C4-2B (cell line): ENCODE measurements at regions not wholly inside any gene's neighbourhood (a gene's known extent, or its start where the extent isn't known, plus 50 kb on each side); places are given as distances from the start of the nearest gene placed in this dataset.

Experiments
- CTCF ChIP-seq: fragments of 450-650 bp; conservative IDR thresholded peaks from 2 replicates; pipeline ENCODE4 v1.5.1; 2017; ENCODE audit warnings: mild to moderate bottlenecking
- ZFX ChIP-seq: fragments of 450-650 bp; IDR thresholded peaks from 2 replicates; pipeline ENCODE4 v1.6.1; 2017

GRCh38 chr7:153835103-153835502 is 217.1 kb upstream of the DPP6 start:
- TF ChIP-seq CTCF (peak; percentile 45), ZFX (no peak)
